PC-3 (cell line): ENCODE measurements at regions not wholly inside any gene's neighbourhood (a gene's known extent, or its start where the extent isn't known, plus 50 kb on each side); places are given as distances from the start of the nearest gene placed in this dataset.
"Not testable (repeated sequence)": the region's sequence is repeated elsewhere in the genome, so short reads cannot be mapped to it uniquely, and the experiment has no call there.

Experiments used
- ATAC-seq: fragments of 200-7000 bp; cut with Tn5 transposase; 2 replicates; pipeline ENCODE4 v1.9.1; 2020; ENCODE audit warnings: mild to moderate bottlenecking, moderate library complexity
- BruUV-seq: library from RNA; stranded (reverse); fragments of 400-500 nt; replicated peaks from 2 replicates; lab custom pipeline; 2021; lab: Mats Ljungman, UMichigan
- CTCF ChIA-PET: fragments of 300-600 bp; sonication (Branson Sonifier 250); formaldehyde crosslinking; loops from one replicate; lab custom pipeline; 2022; ENCODE audit warnings: antibody characterized with exemption; lab: Charles Lee
- POLR2A ChIA-PET: fragments of 300-600 bp; sonication (Branson Sonifier 250); formaldehyde crosslinking; loops from one replicate; lab custom pipeline; 2022; ENCODE audit warnings: antibody characterized with exemption; ENCODE audit not compliant: unreplicated experiment; lab: Charles Lee
- DNase-seq: peaks from one replicate; pipeline ENCODE4 v3.0.0-alpha.2; 2015
- H2AFZ ChIP-seq: fragments of 300-600 bp; sonication (generic); 2 replicates; pipeline ENCODE4 v1.6.0; 2016; ENCODE audit warnings: antibody characterized with exemption, low read length
- H3F3A ChIP-seq: fragments of 300-600 bp; sonication (generic); one replicate; pipeline ENCODE4 v1.6.0; 2017; ENCODE audit warnings: antibody characterized with exemption, low read length, control low read depth, mild to moderate bottlenecking; ENCODE audit not compliant: unreplicated experiment
- H3K27ac ChIP-seq: fragments of 300-600 bp; sonication (generic); 2 replicates; pipeline ENCODE4 v1.5.1; 2016; ENCODE audit warnings: mild to moderate bottlenecking, low read length
- H3K27me3 ChIP-seq: fragments of 300-600 bp; sonication (generic); 2 replicates; pipeline ENCODE4 v1.6.1; 2016; ENCODE audit warnings: low read length, mixed read lengths
- H3K36me3 ChIP-seq: fragments of 300-600 bp; sonication (generic); 2 replicates; pipeline ENCODE4 v1.6.1; 2016; ENCODE audit warnings: low read depth, mixed run types, low read length, mixed read lengths
- H3K4me1 ChIP-seq: fragments of 300-600 bp; sonication (generic); 2 replicates; pipeline ENCODE4 v1.5.1; 2016; ENCODE audit warnings: low read length; ENCODE audit not compliant: insufficient read depth
- H3K4me2 ChIP-seq: fragments of 300-600 bp; sonication (generic); 2 replicates; pipeline ENCODE4 v1.6.0; 2016; ENCODE audit warnings: low read length
- H3K4me3 ChIP-seq: fragments of 300-600 bp; sonication (generic); 2 replicates; pipeline ENCODE4 v1.5.1; 2016; ENCODE audit warnings: mild to moderate bottlenecking, low read length, mixed read lengths
- H3K79me2 ChIP-seq: fragments of 300-600 bp; sonication (generic); 2 replicates; pipeline ENCODE4 v1.6.1; 2017; ENCODE audit warnings: low read length, mixed read lengths
- H3K9ac ChIP-seq: fragments of 300-600 bp; sonication (generic); 2 replicates; pipeline ENCODE4 v1.6.0; 2016; ENCODE audit warnings: mild to moderate bottlenecking, low read length
- H3K9me2 ChIP-seq: fragments of 300-600 bp; sonication (generic); replicated peaks from 2 replicates; pipeline ENCODE4 v1.6.1; 2016; ENCODE audit warnings: mixed run types, low read length, mixed read lengths
- H3K9me3 ChIP-seq: fragments of 300-600 bp; sonication (generic); 2 replicates; pipeline ENCODE4 v1.6.1; 2016; ENCODE audit warnings: low read length, mixed read lengths
- H4K20me1 ChIP-seq: fragments of 300-600 bp; sonication (generic); 2 replicates; pipeline ENCODE4 v1.6.1; 2016; ENCODE audit warnings: low read length, mixed read lengths
- CTCF ChIP-seq: fragments of 300-600 bp; sonication (generic); conservative IDR thresholded peaks from 2 replicates; pipeline ENCODE4 v1.5.1; 2017; ENCODE audit warnings: antibody characterized with exemption, low read depth, mild to moderate bottlenecking, low read length
- EZH2 ChIP-seq: fragments of 300-600 bp; sonication (generic); IDR thresholded peaks from one replicate; pipeline ENCODE4 v1.6.1; 2017; ENCODE audit warnings: antibody characterized with exemption, mild to moderate bottlenecking, low read length; ENCODE audit not compliant: unreplicated experiment
- EZH2phosphoT487 ChIP-seq: fragments of 300-600 bp; sonication (generic); IDR thresholded peaks from 2 replicates; pipeline ENCODE4 v1.6.1; 2018; ENCODE audit warnings: mild to moderate bottlenecking, antibody characterized with exemption, low read length, borderline replicate concordance
- intact Hi-C: fragments of 100-400 bp; cut with micrococcal nuclease; formaldehyde crosslinking; loops from 2 replicates; pipeline ENCODE4 v1.9.0; 2023

- no peaks in the 10 kb centered on the region for H3K27me3 ChIP-seq
- no peak for TF ChIP-seq EZH2
- TF ChIP-seq EZH2phosphoT487, result no peak
- TF ChIP-seq CTCF, result no peak
- H3K79me2 ChIP-seq, result no peaks in the 10 kb centered on the region
- H4K20me1 ChIP-seq, result no peaks in the 10 kb centered on the region
- ChIA-PET CTCF (no interaction called here), POLR2A (no interaction called here)
- no peaks in the 10 kb centered on the region for H3K9me3 ChIP-seq
- H3F3A ChIP-seq, result no peaks in the 10 kb centered on the region
- no peak overlapping the region for H3K4me3 ChIP-seq
- H3K4me1 ChIP-seq, result no peaks in the 10 kb centered on the region
- H3K4me2 ChIP-seq, result no peak overlapping the region
- no peak for ATAC-seq
- intact Hi-C loops, result no loop called here
- no peak overlapping the region for H2AFZ ChIP-seq
- no peak overlapping the region for H3K9ac ChIP-seq
- no TSS peak for BruUV-seq
- H3K36me3 ChIP-seq, result no peaks in the 10 kb centered on the region
- H3K27ac ChIP-seq, result no peak overlapping the region
- DNase-seq, result no peak
- no peaks in the 10 kb centered on the region for H3K9me2 ChIP-seq
Measured at GRCh38 chr3:87109465-87109864, 117.6 kb upstream of the CHMP2B start.

GRCh38 chr3:87101861-87102625 lies 111.1 kb upstream of the VGLL3 start:
- Histone ChIP-seq H3K9me3 (no peaks in the 10 kb centered on the region), H3K79me2 (no peaks in the 10 kb centered on the region), H3K9ac (no peak overlapping the region), H2AFZ (no peak overlapping the region), H3F3A (no peaks in the 10 kb centered on the region), H3K4me2 (no peak overlapping the region), H4K20me1 (no peaks in the 10 kb centered on the region), H3K4me1 (no peaks in the 10 kb centered on the region), H3K36me3 (no peaks in the 10 kb centered on the region), H3K4me3 (no peak overlapping the region), H3K27ac (no peak overlapping the region), H3K9me2 (no peaks in the 10 kb centered on the region), H3K27me3 (no peaks in the 10 kb centered on the region)
- no TSS peak for BruUV-seq
- ATAC-seq (no peak), DNase-seq (no peak)
- ChIA-PET CTCF (no interaction called here), POLR2A (no interaction called here)
- TF ChIP-seq CTCF, result no peak
- TF ChIP-seq EZH2, result no peak
- no peak for TF ChIP-seq EZH2phosphoT487
- intact Hi-C loops, result no loop called here

- ATAC-seq, H3K9me2 ChIP-seq, POLR2A ChIA-PET: not testable (repeated sequence)
Measured at GRCh38 chr3:87097733-87098132, 106.8 kb upstream of the VGLL3 start.

More at GRCh38 chr3:87097733-87098132, 106.8 kb upstream of the VGLL3 start:
- Histone ChIP-seq H3K4me2 (peak overlapping the region; percentile 46), H2AFZ (0 out of 2 replicates have a peak overlapping the region, but pooled peaks have one; percentile 55), H3K4me3 (peak overlapping the region; percentile 42; the same call in 1 of the 2 replicates)
- BruUV-seq, H3K36me3 ChIP-seq, H3K4me1 ChIP-seq, CTCF ChIA-PET, H3K27me3 ChIP-seq, H3K9me3 ChIP-seq, H3K9ac ChIP-seq, intact Hi-C loops, H4K20me1 ChIP-seq, H3K79me2 ChIP-seq, DNase-seq, H3K27ac ChIP-seq, H3F3A ChIP-seq: not testable (repeated sequence)
